SK-N-SH treated with all-trans-retinoic acid at 6 μM for 48 hours (cell line): ENCODE measurements at regions not wholly inside any gene's neighbourhood (a gene's known extent, or its start where the extent isn't known, plus 50 kb on each side); places are given as distances from the start of the nearest gene placed in this dataset.

ENCODE experiments used
- ATAC-seq: fragments of 200-7000 bp; cut with Tn5 transposase; 3 replicates; pipeline ENCODE4 v1.9.1; 2020; ENCODE audit warnings: mild to moderate bottlenecking, moderate library complexity
- ARNTL ChIP-seq: fragments of 450-650 bp; formaldehyde crosslinking; IDR thresholded peaks from 2 replicates; pipeline ENCODE4 v1.5.0; 2020; ENCODE audit warnings: low read depth, mild to moderate bottlenecking, moderate library complexity, borderline replicate concordance
- BACH2 ChIP-seq: fragments of 250-450 bp; sonication (Bioruptor Pico); IDR thresholded peaks from 2 replicates; pipeline ENCODE4 v1.9.0; 2021; ENCODE audit warnings: mild to moderate bottlenecking, borderline replicate concordance
- CSDC2 ChIP-seq: fragments of 250-450 bp; sonication (Bioruptor Pico); IDR thresholded peaks from 2 replicates; pipeline ENCODE4 v1.5.0; 2020; ENCODE audit warnings: mild to moderate bottlenecking, moderate library complexity
- CSRNP3 ChIP-seq: fragments of 250-450 bp; sonication (Bioruptor Pico); IDR thresholded peaks from 2 replicates; pipeline ENCODE4 v1.5.1; 2021; ENCODE audit warnings: mild to moderate bottlenecking, moderate library complexity
- GLIS3 ChIP-seq: fragments of 250-450 bp; sonication (Bioruptor Pico); IDR thresholded peaks from 2 replicates; pipeline ENCODE4 v1.5.0; 2020; ENCODE audit warnings: mild to moderate bottlenecking, moderate library complexity
- OSR1 ChIP-seq: fragments of 250-450 bp; sonication (Bioruptor Pico); IDR thresholded peaks from 2 replicates; pipeline ENCODE4 v1.8.0; 2022; ENCODE audit warnings: moderate library complexity, mild to moderate bottlenecking, inconsistent platforms
- PATZ1 ChIP-seq: fragments of 250-450 bp; sonication (Bioruptor Pico); IDR thresholded peaks from 2 replicates; pipeline ENCODE4 v1.8.0; 2020; ENCODE audit warnings: mild to moderate bottlenecking, moderate library complexity, borderline replicate concordance
- POU6F1 ChIP-seq: fragments of 250-450 bp; sonication (Bioruptor Pico); IDR thresholded peaks from 2 replicates; pipeline ENCODE4 v1.8.0; 2021; ENCODE audit warnings: low read depth, mild to moderate bottlenecking, moderate library complexity, borderline replicate concordance
- PPARA ChIP-seq: fragments of 250-450 bp; sonication (Bioruptor Pico); IDR thresholded peaks from 2 replicates; pipeline ENCODE4 v1.5.0; 2020; ENCODE audit warnings: mild to moderate bottlenecking, borderline replicate concordance
- RARB ChIP-seq: fragments of 250-450 bp; sonication (Bioruptor Pico); IDR thresholded peaks from 2 replicates; pipeline ENCODE4 v1.8.0; 2021; ENCODE audit warnings: mild to moderate bottlenecking, moderate library complexity
- SNAI2 ChIP-seq: fragments of 250-450 bp; sonication (Bioruptor Pico); IDR thresholded peaks from 2 replicates; pipeline ENCODE4 v1.5.0; 2020; ENCODE audit warnings: mild to moderate bottlenecking, moderate library complexity
- TCF4 ChIP-seq: fragments of 250-450 bp; sonication (Bioruptor Pico); IDR thresholded peaks from 2 replicates; pipeline ENCODE4 v1.8.0; 2021; ENCODE audit warnings: mild to moderate bottlenecking, moderate library complexity, borderline replicate concordance
- TOX ChIP-seq: fragments of 250-450 bp; sonication (Bioruptor Pico); IDR thresholded peaks from 2 replicates; pipeline ENCODE4 v1.8.0; 2021; ENCODE audit warnings: mild to moderate bottlenecking, moderate library complexity, borderline replicate concordance
- ZC3H10 ChIP-seq: fragments of 250-450 bp; sonication (Bioruptor Pico); IDR thresholded peaks from 2 replicates; pipeline ENCODE4 v1.5.1; 2021; ENCODE audit warnings: mild to moderate bottlenecking, moderate library complexity
- ZFP3 ChIP-seq: fragments of 250-450 bp; sonication (Bioruptor Pico); IDR thresholded peaks from 2 replicates; pipeline ENCODE4 v1.5.0; 2020; ENCODE audit warnings: mild to moderate bottlenecking, moderate library complexity
- ZFP30 ChIP-seq: fragments of 450-650 bp; formaldehyde crosslinking; IDR thresholded peaks from 2 replicates; pipeline ENCODE4 v1.5.0; 2022; ENCODE audit warnings: mild to moderate bottlenecking, moderate library complexity
- ZNF565 ChIP-seq: fragments of 450-650 bp; formaldehyde crosslinking; conservative IDR thresholded peaks from 2 replicates; pipeline ENCODE4 v1.5.0; 2020; ENCODE audit warnings: low read depth, mild to moderate bottlenecking, moderate library complexity
- ZNF70 ChIP-seq: fragments of 450-650 bp; formaldehyde crosslinking; IDR thresholded peaks from 2 replicates; pipeline ENCODE4 v1.5.0; 2020; ENCODE audit warnings: mild to moderate bottlenecking, moderate library complexity
- ZNF8 ChIP-seq: fragments of 450-650 bp; formaldehyde crosslinking; IDR thresholded peaks from 2 replicates; pipeline ENCODE4 v1.5.0; 2020; ENCODE audit warnings: mild to moderate bottlenecking, moderate library complexity
- TF ChIP-seq, protein P1 (sequence below): fragments of 250-450 bp; sonication (Bioruptor Pico); IDR thresholded peaks from 2 replicates; pipeline ENCODE4 v1.5.1; 2020; ENCODE audit warnings: low read depth, mild to moderate bottlenecking, moderate library complexity

DNA sequence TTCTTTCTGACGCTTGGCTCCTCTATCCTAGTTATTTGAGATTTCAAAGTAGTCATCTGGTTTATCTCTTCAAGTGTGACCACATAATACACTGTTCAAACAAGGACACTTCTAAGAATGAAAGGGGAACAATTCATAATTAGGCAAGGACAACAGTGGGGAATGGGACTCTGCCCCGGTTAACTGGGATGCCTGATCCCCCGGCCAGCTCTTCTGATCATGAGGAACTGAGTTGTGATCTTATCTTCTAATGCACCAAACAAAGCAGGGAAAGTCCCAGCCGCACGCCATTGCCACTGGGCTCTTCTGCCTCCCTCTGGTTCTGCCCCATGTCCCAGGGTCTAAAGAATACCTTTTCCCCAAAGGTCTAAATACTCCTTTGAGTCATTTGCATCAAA is 158.2 kb upstream of the IRF2BP2 start:
- ATAC-seq: no peak

DNA sequence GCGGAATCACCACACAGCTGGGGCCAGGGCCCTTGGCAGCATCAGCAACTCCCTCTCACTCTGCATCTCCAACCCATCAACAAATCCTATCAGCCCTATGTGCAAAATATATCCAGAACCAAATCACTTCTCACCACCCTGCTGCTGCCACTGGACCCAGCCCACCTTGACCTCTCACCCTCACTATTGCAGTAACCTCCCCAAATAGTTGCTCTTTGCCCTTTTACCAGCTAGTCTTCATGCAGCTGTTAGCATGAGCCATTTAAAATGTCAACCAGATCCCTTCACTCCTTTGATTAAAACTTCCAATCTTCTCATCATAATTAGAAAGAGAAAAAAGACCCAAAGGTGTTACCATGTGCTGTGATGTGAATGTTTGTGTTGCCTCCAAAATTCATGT is 155.7 kb upstream of the IRF2BP2 start:
- ATAC-seq: no peak
- TF ChIP-seq ZNF70: no peak
- no peak for TF ChIP-seq RARB (CRISPR knock-in tag)
- no peak for TF ChIP-seq TCF4 (CRISPR knock-in tag)
- TF ChIP-seq TOX (CRISPR knock-in tag): no peak
- no peak for TF ChIP-seq PPARA (CRISPR knock-in tag)
- no peak for TF ChIP-seq GLIS3 (CRISPR knock-in tag)
- no peak for TF ChIP-seq POU6F1 (CRISPR knock-in tag)
- TF ChIP-seq ZC3H10 (CRISPR knock-in tag): no peak
- no peak for TF ChIP-seq ZFP3
- TF ChIP-seq BACH2: no peak
- TF ChIP-seq ZNF565 (CRISPR knock-in tag): no peak
- no peak for TF ChIP-seq SNAI2 (CRISPR knock-in tag)
- TF ChIP-seq OSR1 (CRISPR knock-in tag): no peak

More for the DNA sequence above, 158.2 kb upstream of the IRF2BP2 start:
- TF ChIP-seq PATZ1 (CRISPR knock-in tag): no peak
- TF ChIP-seq POU6F1 (CRISPR knock-in tag): no peak
- no peak for TF ChIP-seq ZFP30 (CRISPR knock-in tag)
- TF ChIP-seq TCF4 (CRISPR knock-in tag): no peak
- no peak for TF ChIP-seq ZC3H10 (CRISPR knock-in tag)
- TF ChIP-seq CSRNP3 (CRISPR knock-in tag): no peak
- TF ChIP-seq ZFP3: no peak
- TF ChIP-seq TOX (CRISPR knock-in tag): no peak
- no peak for TF ChIP-seq ARNTL (CRISPR knock-in tag)
- no peak for TF ChIP-seq PPARA (CRISPR knock-in tag)
- no peak for TF ChIP-seq SNAI2 (CRISPR knock-in tag)
- no peak for TF ChIP-seq ZNF70
- TF ChIP-seq, all 23 proteins: peak for 0

- TF ChIP-seq ZNF70 (no peak), PPARA (CRISPR knock-in tag) (no peak), CSDC2 (CRISPR knock-in tag) (no peak), ZNF565 (CRISPR knock-in tag) (no peak), SNAI2 (CRISPR knock-in tag) (no peak), RARB (CRISPR knock-in tag) (no peak), ARNTL (CRISPR knock-in tag) (no peak), OSR1 (CRISPR knock-in tag) (no peak), PATZ1 (CRISPR knock-in tag) (no peak), CSRNP3 (CRISPR knock-in tag) (no peak), GLIS3 (CRISPR knock-in tag) (no peak), ZNF8 (no peak), TOX (CRISPR knock-in tag) (no peak), TCF4 (CRISPR knock-in tag) (no peak), ZFP30 (CRISPR knock-in tag) (no peak)
- TF ChIP-seq, protein P1, sequence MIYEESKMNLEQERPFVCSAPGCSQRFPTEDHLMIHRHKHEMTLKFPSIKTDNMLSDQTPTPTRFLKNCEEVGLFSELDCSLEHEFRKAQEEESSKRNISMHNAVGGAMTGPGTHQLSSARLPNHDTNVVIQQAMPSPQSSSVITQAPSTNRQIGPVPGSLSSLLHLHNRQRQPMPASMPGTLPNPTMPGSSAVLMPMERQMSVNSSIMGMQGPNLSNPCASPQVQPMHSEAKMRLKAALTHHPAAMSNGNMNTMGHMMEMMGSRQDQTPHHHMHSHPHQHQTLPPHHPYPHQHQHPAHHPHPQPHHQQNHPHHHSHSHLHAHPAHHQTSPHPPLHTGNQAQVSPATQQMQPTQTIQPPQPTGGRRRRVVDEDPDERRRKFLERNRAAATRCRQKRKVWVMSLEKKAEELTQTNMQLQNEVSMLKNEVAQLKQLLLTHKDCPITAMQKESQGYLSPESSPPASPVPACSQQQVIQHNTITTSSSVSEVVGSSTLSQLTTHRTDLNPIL (CRISPR knock-in tag): no peak
- TF ChIP-seq, all 23 proteins: peak for 0
- no peak for ATAC-seq
Measured at GRCh38 chr1:234765181-234765580, 155.2 kb upstream of the IRF2BP2 start.
